ENCODE measurements at regions not wholly inside any gene's neighbourhood (a gene's known extent, or its start where the extent isn't known, plus 50 kb on each side); places are given as distances from the start of the nearest gene placed in this dataset.

DNA sequence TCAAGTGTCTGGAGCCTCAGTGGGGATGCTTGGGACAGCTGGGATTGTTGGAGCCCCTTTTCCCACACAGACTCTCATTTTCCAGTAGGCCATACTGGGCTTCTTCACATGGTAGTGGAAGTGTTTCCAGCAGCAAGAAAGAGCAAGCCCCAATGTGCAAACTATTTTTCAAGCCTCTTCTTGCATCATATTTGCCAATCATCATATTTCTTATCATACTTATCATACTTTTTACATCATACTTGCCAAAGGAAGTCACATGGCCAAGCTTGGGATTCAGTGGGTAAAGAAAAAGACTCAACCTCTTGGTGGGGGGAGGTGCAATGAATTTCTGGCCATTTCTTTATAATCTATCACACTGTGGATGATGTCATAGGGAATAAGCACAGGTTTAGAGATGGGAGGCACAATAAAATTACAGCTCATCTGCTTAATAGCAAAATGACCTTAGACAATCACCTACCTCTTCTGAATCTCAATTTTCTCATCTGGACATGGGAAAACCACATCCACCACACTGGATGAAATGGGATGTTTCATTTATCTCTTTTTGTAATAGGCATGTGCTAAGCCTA is 174.2 kb downstream of the MID1IP1 start:
- intact Hi-C loops (cut with DNase I), result no loop called here
- DNase-seq, result no peak

DNA sequence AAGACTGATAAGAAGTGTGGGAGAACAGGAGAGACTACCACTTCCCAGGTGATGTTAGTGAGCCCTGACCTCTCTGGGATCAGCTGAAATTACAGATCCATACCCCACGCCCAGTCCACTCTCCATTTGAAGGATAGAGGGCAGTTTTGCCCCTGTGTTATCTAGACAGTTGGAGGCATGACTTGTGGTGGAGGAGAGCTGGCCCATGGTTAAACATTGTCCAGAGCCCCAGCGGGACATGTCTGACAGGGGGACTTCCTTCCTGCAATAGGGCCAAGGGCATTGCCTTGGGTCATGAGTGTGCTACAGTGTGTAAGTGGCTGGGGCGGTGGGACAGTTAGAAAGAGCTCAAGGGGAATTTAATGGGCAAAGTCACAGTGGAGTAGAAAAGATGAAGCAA is 181.1 kb downstream of the MID1IP1 start:
- no peak for DNase-seq
- intact Hi-C loops (cut with DNase I), result loop anchor here (10.0 kb wide), 1 partner anchor 178 kb away; the partner anchor contains the start of gene MID1IP1

DNA sequence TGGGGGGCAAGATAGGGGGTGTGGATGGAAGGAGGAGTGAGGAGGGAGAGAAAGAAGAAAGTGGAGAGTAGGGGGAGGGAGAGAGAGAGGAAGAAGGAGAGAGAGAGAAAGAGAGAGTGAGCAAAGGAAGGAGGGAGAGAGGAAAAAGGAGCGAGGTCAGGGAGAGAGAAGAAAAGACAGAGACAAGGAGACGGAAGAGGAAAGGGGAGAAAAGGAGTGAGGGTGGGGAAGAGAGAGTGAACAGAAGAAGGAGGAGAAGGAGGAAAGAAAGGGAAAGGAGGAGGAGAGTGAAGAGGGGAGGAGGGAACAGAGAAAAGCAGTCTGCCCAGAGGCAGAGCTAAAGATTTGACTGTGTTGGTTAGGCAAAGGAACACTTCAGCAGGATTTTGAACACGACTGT is 181.6 kb downstream of the MID1IP1 start:
- no peak for DNase-seq
- intact Hi-C loops (cut with DNase I), result loop anchor here (10.0 kb wide), 1 partner anchor 178 kb away; the partner anchor contains the start of gene MID1IP1

DNA sequence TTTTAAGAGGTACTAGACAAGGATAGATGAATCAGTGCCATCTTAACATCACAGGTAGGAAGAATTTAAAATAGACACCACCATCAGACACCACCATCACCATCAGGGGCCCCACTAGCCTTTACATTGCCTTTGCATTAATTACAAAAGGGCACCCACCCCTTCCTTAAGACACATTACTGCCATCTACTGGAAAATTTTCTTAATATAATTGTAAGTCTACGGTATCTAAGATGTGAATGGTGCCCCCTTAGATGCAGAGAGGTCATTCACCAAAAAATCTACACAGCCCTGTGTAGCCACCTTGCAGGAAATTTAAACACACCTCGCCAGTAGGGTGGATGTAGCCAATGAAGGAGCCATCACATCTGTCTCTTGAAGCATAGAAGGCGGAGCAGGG is 184.1 kb downstream of the MID1IP1 start:
- DNase-seq, result no peak
- intact Hi-C loops (cut with DNase I), result loop anchor here (10.0 kb wide), 1 partner anchor 181 kb away; the partner anchor contains the start of gene MID1IP1

DNA sequence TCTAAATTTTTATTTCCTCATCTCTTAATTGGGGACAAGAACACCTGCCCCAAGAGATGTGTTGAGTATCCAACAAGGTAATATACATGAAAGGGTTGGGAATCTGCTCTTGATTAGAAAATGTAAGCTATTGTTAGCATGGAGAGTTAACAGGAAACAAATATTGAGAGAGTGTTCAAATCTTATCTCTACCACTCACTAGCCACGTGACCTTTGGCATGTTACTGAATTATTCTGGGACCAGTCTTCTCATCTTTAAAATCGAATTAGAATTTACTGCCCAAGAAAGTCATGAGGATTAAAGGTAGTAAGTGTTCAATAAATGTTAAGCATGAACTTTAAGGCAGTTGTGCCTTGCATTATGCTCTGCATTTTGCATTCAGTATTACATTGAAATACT is 184.7 kb downstream of the MID1IP1 start:
- intact Hi-C loops (cut with DNase I), result loop anchor here (10.0 kb wide), 1 partner anchor 181 kb away; the partner anchor contains the start of gene MID1IP1

DNA sequence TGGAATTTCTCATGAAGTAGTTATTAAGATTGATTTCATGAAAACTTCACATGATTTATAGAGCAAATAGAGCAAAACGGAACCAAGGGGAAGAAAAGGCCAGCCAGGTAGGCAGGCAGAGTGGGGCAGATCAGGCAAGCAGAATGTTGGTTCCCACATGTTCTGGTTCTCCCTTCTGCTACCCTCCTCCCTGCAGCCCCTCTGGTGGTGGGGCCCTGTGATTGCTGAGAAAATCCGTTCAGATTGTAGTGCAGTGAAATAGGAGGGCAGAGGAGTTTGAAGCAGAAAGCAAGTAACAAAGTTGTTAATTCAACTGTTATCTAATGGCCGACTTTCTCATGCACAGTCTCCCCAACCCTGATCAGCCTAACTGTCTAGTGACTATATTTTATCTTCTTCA is 185.3 kb downstream of the MID1IP1 start:
- intact Hi-C loops (cut with DNase I), result loop anchor here (10.0 kb wide), 1 partner anchor 182 kb away; the partner anchor contains the start of gene MID1IP1
- DNase-seq, result no peak

More for the DNA sequence above, 184.7 kb downstream of the MID1IP1 start:
- no peak for DNase-seq

DNA sequence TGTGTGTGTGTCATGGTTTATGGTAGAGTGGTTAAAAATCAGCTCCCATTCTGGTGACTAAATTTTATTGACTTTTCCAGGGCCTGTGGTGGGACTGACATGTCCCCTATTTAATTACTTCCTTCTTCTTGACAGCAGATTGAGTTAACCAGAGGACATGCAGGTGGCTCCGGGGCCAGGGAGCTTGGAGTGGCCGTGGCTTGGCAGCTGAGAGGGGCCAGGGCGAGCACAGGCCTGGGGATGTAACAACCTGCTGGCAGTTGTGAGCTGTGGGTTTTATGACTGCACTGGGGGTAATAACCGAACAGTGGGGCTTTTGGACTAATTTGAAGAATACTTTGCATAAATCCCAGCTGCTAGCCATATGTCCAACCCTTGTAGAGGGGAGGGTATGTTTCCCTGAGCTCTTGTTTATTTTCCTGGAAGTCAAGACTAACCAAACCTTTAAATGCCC is 186.0 kb downstream of the MID1IP1 start:
- intact Hi-C loops (cut with DNase I), result loop anchor here (10.0 kb wide), 1 partner anchor 182 kb away; the partner anchor contains the start of gene MID1IP1
- DNase-seq, result no peak

DNA sequence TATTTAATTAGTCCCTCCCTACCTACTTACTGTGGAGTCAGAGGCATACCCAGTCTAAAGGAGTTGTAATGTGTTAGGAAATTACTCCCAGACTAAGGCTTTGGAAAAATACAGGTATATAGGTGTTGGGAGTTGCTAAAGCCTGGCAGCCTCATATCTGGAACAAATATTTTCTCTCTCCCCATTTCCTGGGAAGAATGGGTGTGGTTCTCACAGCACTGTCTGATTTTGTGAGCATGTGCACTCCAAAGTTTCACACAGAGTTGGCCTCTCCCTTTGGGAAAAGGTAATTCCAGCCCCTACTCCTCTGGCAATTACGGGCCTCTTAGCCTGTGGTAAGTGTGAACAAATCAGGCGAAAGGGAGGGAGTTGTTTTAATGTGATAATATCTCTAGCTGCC is 187.0 kb downstream of the MID1IP1 start:
- DNase-seq, result no peak
- intact Hi-C loops (cut with DNase I), result loop anchor here (10.0 kb wide), 1 partner anchor 184 kb away; the partner anchor contains the start of gene MID1IP1

DNA sequence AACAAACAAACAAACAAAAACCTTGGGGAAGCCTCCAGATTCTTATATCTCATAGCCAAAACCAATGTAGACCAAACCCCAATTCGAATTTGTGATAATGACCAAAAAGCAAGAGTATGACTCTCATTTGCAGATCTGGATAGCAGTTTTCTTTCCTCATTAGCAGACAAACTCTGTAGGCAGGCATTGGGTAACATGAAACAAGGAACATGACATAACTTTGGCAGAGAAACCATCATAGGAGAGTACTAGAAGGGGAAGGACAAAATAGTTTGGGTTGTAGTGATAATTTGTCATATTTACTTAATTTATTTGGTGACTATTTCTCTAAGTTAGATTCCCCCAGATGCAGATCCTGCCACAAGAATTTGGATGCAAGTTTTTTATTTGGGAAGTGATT is 187.8 kb downstream of the MID1IP1 start:
- intact Hi-C loops (cut with DNase I), result loop anchor here (10.0 kb wide), 1 partner anchor 184 kb away; the partner anchor contains the start of gene MID1IP1
- no peak for DNase-seq

DNA sequence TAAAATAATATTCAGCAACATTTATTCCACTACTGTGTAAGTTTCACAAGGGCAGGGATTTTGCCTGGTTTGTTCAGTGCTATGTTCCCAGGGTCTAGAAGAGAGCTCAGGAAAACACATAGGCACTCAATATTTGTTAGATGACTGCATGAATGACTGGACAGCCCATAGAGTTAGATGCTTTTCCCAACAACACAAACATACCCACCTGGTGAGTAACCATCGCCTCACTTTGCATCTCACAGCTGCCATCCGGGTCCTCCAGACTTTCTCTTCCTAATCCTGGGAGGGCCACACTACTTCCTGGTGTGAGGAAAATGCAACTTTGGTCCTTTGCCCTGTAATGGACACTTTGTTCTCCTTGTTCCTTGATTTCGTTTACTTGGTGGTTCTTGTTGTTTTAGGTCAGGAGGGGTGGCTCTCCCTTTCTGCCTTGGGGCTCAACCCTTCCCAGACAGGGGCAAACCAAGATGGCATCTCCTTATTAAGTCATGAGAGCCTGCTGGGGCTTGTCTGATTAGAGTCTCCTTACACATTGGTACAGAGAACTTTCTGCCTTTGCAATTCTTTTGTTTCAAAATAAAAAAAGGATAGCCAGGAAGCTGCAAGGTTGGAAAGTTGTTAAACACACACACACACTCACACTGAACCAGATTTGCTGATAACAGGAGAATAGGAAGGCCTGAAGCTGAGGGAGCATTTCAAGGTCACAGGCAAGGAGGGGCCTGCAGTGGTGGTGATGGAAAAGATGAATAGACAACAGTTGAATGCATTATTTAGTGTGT is 190.6 kb downstream of the MID1IP1 start:
- intact Hi-C loops (cut with DNase I), result no loop called here

DNA sequence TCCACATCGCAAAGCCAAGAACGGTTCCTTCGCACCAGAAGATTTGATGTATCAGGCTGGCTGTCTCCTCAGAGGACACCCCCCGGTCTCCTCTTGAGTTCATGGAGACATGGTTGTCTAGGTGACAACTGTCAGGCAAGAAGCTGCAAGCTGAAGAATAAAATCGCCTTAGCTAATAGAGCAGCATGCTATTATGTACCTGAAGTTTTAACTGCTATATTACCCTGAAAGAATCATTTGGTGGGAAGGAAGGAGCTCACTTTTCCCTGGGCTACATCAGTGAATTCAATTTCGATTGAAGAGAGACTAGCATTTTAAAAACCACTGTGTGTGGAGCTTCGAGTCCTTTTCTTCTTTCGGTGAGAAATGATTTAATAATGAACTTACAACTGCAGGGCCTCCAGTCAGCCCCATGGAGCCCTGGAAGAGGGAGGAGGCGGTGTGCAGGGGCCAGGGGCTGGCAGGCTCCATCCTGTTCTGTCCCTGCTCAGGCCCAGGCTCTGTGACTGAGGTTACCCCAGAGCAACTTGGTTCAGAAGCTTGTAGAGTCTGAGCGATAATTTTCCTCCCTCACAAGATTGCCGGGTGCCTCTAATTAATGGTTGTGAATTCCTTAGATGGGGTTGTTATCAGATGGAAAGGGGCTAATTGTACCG is 191.3 kb downstream of the MID1IP1 start:
- intact Hi-C loops (cut with DNase I), result no loop called here
- DNase-seq, result no peak

More for the DNA sequence above, 190.6 kb downstream of the MID1IP1 start:
- DNase-seq, result no peak

DNA sequence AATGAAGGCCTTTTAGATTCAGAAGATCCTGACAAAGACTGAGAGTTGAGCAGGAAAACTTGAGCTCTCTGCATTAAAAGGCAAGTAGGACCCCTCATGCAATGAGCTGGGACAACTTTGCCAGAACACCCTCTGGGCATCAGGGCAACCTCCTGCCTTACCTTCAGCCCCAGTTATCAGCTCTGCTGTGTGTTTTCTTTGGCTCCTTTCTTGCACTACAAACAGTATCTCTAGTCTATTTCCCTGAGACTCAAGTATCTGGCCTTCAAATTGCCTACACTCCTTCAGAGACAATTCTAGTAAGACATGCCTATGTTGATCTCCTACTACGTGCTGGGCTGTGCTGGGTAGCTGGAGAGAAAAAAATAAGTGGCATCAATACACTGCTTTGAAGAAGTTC is 192.2 kb downstream of the MID1IP1 start:
- intact Hi-C loops (cut with DNase I), result no loop called here
- no peak for DNase-seq

DNA sequence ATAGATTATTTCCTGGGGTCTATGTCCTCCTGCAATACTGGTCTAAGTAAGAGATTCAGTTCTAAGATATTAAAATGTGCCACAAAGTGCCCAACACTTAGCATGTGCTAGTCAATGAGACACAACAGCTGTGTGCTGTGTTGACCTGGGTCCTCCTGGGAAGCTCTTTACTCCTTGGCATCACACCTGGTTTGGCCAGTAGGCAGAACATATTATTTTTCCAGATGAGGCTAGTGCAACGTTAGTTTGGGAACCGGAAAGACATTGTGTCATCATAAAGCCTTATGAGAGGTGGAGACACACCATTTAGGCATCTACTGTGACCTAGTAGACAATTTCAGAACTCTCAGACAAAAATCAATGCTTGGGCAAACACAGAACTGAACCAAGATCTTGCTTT is 197.8 kb downstream of the MID1IP1 start:
- intact Hi-C loops (cut with DNase I), result no loop called here
- DNase-seq, result no peak

DNA sequence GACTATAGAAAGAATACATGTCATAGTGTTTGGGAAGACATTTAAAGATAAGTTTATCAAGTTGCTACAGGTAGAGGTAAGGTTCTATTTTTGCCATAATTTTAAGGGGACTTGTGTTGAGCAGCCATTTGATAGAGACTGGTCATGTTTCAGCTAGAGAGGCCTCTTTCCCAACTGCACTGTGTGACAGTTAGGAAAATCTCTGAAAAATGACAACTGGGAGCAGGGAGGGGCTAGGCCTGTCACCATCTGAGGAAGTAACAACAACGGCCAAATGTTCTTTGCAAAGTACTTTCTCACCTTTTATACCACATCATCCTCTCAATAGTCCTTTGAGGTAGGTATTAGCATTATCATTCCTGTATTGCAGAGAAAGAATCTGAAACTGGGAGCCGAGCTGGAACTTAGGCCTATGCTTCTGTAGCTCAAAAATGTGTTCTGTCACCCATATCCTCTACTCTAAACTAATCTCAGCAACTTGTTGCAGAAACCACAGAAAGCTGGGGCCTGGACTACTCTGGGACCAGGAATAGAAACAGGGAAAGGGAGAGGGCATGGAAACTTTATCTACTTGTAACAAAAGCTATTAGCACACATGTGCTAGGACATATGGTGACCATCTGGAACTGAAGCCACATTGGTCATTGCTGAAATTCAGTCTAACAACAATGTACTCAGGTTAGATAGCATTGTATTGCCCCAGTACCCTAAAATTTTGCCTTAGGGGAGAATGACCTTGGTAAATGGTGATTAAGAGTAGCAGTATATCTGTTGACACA is 198.9 kb downstream of the MID1IP1 start:
- intact Hi-C loops (cut with DNase I), result no loop called here
- no peak for DNase-seq

DNA sequence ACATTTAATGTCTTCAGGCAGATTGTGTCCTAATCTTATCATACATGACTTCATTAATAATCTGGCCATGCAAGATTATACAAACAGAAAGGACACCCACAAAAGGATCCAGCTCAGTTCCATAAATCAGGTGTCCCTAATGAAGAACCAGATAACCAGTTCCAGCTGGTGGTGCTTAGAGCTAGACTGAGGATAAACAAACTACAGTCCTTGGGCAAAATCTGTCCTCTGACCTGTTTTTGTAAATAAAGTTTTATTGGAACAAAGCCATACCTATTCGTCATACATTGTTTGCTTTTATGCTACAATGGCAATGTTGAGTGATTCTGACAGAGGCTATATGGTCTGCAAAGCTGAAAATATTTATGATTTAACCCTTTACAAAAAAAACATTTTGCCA is 199.5 kb downstream of the MID1IP1 start:
- intact Hi-C loops (cut with DNase I), result no loop called here
- DNase-seq, result no peak

DNA sequence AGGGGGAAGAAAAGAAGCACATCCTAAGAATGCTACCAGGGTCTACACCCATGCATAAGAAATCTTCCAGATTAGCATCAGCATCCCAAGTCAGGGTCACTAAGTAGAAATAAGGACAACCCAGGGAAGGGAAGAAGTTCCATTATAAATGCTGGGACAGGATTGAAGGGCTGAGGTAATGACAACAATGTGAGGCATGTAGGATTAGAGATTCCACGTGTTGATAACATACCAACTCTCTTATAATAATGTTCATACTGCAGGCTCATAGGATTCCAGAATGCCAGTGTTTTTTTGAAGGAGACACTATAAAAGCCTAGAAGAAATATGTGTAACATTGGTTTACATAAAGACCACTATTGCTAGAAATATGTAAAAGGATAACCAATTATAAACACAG is 201.2 kb downstream of the MID1IP1 start:
- intact Hi-C loops (cut with DNase I), result no loop called here
- DNase-seq, result no peak

DNA sequence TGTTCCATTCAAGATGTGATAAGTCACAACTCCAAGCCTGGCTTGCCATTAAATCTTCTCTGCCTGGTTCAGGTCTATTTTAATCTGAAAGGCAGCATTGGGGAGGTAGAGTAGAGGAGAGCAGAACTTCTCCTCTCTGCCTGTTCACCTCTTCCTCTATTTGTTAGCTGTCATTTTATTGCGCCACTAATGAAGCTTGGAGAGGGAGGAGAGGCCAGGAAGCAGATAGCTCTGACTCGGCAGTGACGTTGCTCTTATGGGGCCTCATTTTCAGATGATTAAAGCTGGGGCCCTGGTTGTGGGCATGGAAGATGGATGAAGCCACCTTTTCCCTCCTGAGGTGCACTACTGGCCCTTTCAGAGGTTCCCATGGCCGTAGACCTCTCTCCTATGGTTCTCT is 207.3 kb downstream of the MID1IP1 start:
- DNase-seq, result no peak
- intact Hi-C loops (cut with DNase I), result no loop called here

DNA sequence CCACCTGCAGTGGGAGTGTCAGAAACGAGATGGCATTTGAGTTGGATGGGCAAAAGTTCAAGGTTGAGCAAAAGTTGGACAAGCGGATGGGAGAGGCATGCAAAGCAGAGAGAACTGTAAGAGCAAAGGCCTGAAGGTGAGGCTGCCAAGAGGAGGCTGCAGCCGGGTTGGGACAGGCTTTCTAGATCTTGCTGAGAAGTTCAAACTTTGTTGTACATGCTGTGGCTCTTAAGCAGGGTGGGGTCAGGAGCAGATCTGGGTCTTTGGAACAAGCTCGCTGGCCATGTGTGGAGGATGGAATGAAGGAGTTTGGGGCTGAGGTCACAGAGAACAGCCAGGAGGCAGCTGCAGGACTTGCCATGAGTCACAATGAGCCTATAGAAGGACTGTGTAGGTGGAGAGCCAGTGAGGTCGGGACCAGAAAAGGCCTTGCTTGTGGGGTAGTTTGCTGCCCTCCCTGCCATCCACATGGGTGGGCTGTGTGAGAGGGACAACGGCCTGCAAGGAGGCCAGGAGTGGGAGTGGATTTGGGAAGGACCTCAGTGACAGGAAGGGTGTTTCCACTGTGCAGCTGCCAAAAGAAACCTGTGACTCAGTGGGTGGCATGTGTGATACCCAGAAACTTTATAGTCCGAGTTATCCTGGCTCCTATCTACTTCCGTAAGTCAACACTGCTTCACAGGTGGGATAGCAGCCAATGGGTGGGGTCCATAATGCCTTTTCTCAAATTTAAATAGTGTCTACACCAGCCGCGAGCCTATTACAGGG is 210.4 kb downstream of the MID1IP1 start:
- DNase-seq, result no peak
- intact Hi-C loops (cut with DNase I), result no loop called here

Data from head of caudate nucleus (tissue), 42 donors.